Mesendoderm (in vitro differentiated cells): ENCODE measurements at regions not wholly inside any gene's neighbourhood (a gene's known extent, or its start where the extent isn't known, plus 50 kb on each side); places are given as distances from the start of the nearest gene placed in this dataset.

Experiments used
- DNase-seq: peaks from one replicate; pipeline ENCODE4 v3.0.0; 2013
- H2AK5ac ChIP-seq: 2 replicates; pipeline ENCODE4 v1.6.1; 2013; ENCODE audit warnings: low read length, inconsistent platforms
- H2BK120ac ChIP-seq: 2 replicates; pipeline ENCODE4 v1.6.1; 2013; ENCODE audit warnings: low read depth, mild to moderate bottlenecking, low read length, moderate library complexity, mixed read lengths
- H2BK15ac ChIP-seq: replicated peaks from 2 replicates; pipeline ENCODE4 v1.6.1; 2013; ENCODE audit warnings: low read depth, mild to moderate bottlenecking, moderate library complexity
- H2BK5ac ChIP-seq: 2 replicates; pipeline ENCODE4 v1.6.1; 2013; ENCODE audit warnings: low read length, inconsistent platforms
- H3K18ac ChIP-seq: 2 replicates; pipeline ENCODE4 v1.6.1; 2013; ENCODE audit warnings: mild to moderate bottlenecking, low read length, mixed read lengths
- H3K23ac ChIP-seq: one replicate; pipeline ENCODE4 v1.6.1; 2013; ENCODE audit warnings: low read length
- H3K27ac ChIP-seq: 2 replicates; pipeline ENCODE4 v1.5.1; 2013; ENCODE audit warnings: low read depth, mild to moderate bottlenecking, inconsistent platforms, low read length, moderate library complexity
- H3K27me3 ChIP-seq: 2 replicates; pipeline ENCODE4 v1.6.1; 2013; ENCODE audit warnings: low read length, control low read depth, mild to moderate bottlenecking, inconsistent platforms; ENCODE audit not compliant: insufficient read depth, poor library complexity
- H3K36me3 ChIP-seq: 2 replicates; pipeline ENCODE4 v1.6.1; 2013; ENCODE audit warnings: low read length, inconsistent platforms; ENCODE audit not compliant: control insufficient read depth, insufficient read depth
- H3K4ac ChIP-seq: one replicate; pipeline ENCODE4 v1.6.1; 2013; ENCODE audit warnings: low read depth, mild to moderate bottlenecking, low read length, moderate library complexity
- H3K4me1 ChIP-seq: 2 replicates; pipeline ENCODE4 v1.6.1; 2013; ENCODE audit warnings: low read depth, low read length, inconsistent platforms; ENCODE audit not compliant: control insufficient read depth
- H3K4me2 ChIP-seq: 2 replicates; pipeline ENCODE4 v1.6.1; 2013; ENCODE audit warnings: low read length
- H3K4me3 ChIP-seq: 2 replicates; pipeline ENCODE4 v1.5.1; 2013; ENCODE audit warnings: mild to moderate bottlenecking, low read length
- H3K56ac ChIP-seq: one replicate; pipeline ENCODE4 v1.6.1; 2013; ENCODE audit warnings: low read length
- H3K79me1 ChIP-seq: 2 replicates; pipeline ENCODE4 v1.6.1; 2013; ENCODE audit warnings: low read length, inconsistent platforms
- H3K79me2 ChIP-seq: 2 replicates; pipeline ENCODE4 v1.6.1; 2013; ENCODE audit warnings: mild to moderate bottlenecking, low read length; ENCODE audit not compliant: control insufficient read depth, insufficient read depth
- H3K9ac ChIP-seq: 2 replicates; pipeline ENCODE4 v1.6.1; 2013; ENCODE audit warnings: low read length, inconsistent platforms
- H4K5ac ChIP-seq: one replicate; pipeline ENCODE4 v1.6.1; 2013; ENCODE audit warnings: low read length
- H4K8ac ChIP-seq: one replicate; pipeline ENCODE4 v1.6.1; 2013; ENCODE audit warnings: low read depth, mild to moderate bottlenecking, control low read depth, low read length, moderate library complexity
- WGBS: extraction: QIAGEN DNeasy Blood & Tissue Kit; methylation state at CpG from one replicate; pipeline ENCODE4 v1.1.7; 2013; ENCODE audit warnings: low lambda C conversion rate, missing lambda C conversion rate; ENCODE audit not compliant: insufficient coverage; ENCODE audit errors: extremely low coverage; 5-methylcytosine and 5-hydroxymethylcytosine counted together

- Histone ChIP-seq H3K23ac (no peak overlapping the region), H3K27ac (no peak overlapping the region), H3K27me3 (no peaks in the 10 kb centered on the region), H3K36me3 (no peaks in the 10 kb centered on the region), H2BK15ac (no peak overlapping the region), H3K9ac (no peak overlapping the region), H3K56ac (no peak overlapping the region), H2BK120ac (no peak overlapping the region), H3K4me3 (no peak overlapping the region), H2BK5ac (no peak overlapping the region), H3K4ac (no peak overlapping the region), H3K79me2 (no peaks in the 10 kb centered on the region), H3K4me2 (no peak overlapping the region), H4K8ac (no peak overlapping the region), H3K4me1 (no peaks in the 10 kb centered on the region), H3K18ac (no peak overlapping the region), H3K79me1 (no peaks in the 10 kb centered on the region), H2AK5ac (no peak overlapping the region), H4K5ac (no peak overlapping the region)
- WGBS: no CpG with 5 or more reads among the region's 4 CpGs
- DNase-seq: no peak
Measured at GRCh38 chr22:47484960-47485569, 722.6 kb downstream of the TBC1D22A start.

GRCh38 chr22:47476231-47476630 lies 713.8 kb downstream of the TBC1D22A start:
- no peak overlapping the region for H3K4ac ChIP-seq

DNA sequence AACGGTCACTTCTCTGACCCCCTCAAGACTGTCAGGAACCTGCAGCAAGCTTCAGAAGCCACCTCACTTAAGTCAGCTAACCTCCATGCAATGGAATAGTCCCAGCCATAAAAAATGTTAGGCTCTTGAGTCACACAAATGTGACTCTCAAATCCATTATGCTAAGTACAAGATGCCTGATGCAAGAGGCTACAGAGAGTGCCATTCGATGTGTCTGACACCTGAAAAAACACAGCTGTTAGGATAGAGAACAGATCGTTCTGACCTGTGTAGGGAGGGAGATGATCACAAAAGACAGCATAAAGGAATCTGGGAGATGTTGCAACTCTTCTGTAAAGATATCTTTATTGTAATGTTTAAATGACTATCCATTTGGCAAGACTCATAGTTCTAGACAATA lies 712.4 kb downstream of the TBC1D22A start:
- H3K27me3 ChIP-seq: no peaks in the 10 kb centered on the region
- H3K4me3 ChIP-seq: no peak overlapping the region
- H3K56ac ChIP-seq: no peak overlapping the region
- no peak overlapping the region for H4K5ac ChIP-seq
- DNase-seq: no peak
- no CpG with 5 or more reads among the region's 3 CpGs for WGBS
- no peak overlapping the region for H2BK5ac ChIP-seq
- no peak overlapping the region for H3K4ac ChIP-seq
- no peaks in the 10 kb centered on the region for H3K79me2 ChIP-seq
- no peak overlapping the region for H3K9ac ChIP-seq
- H3K4me1 ChIP-seq: no peaks in the 10 kb centered on the region
- no peak overlapping the region for H2BK15ac ChIP-seq
- no peak overlapping the region for H3K23ac ChIP-seq
- no peak overlapping the region for H3K4me2 ChIP-seq
- H2BK120ac ChIP-seq: no peak overlapping the region
- H2AK5ac ChIP-seq: no peak overlapping the region
- H3K79me1 ChIP-seq: no peaks in the 10 kb centered on the region
- no peak overlapping the region for H3K27ac ChIP-seq
- H4K8ac ChIP-seq: no peak overlapping the region
- H3K36me3 ChIP-seq: no peaks in the 10 kb centered on the region
- H3K18ac ChIP-seq: no peak overlapping the region

More at GRCh38 chr22:47476231-47476630, 713.8 kb downstream of the TBC1D22A start:
- Histone ChIP-seq H3K18ac (no peak overlapping the region), H3K4me3 (no peak overlapping the region), H3K27ac (no peak overlapping the region), H3K79me1 (no peaks in the 10 kb centered on the region), H2BK5ac (no peak overlapping the region), H3K79me2 (no peaks in the 10 kb centered on the region), H3K4me1 (no peaks in the 10 kb centered on the region), H3K9ac (no peak overlapping the region), H3K36me3 (no peaks in the 10 kb centered on the region), H4K5ac (no peak overlapping the region), H3K27me3 (no peaks in the 10 kb centered on the region), H3K4me2 (no peak overlapping the region), H3K23ac (no peak overlapping the region), H2AK5ac (no peak overlapping the region), H2BK15ac (no peak overlapping the region), H4K8ac (no peak overlapping the region), H2BK120ac (no peak overlapping the region), H3K56ac (no peak overlapping the region)
- no CpG with 5 or more reads among the region's 3 CpGs for WGBS
- no peak for DNase-seq

- Histone ChIP-seq H2AK5ac (no peak overlapping the region), H4K8ac (no peak overlapping the region)
- WGBS: no CpG with 5 or more reads among the region's 6 CpGs
Measured at GRCh38 chr22:47474464-47474863, 712.0 kb downstream of the TBC1D22A start.

DNA sequence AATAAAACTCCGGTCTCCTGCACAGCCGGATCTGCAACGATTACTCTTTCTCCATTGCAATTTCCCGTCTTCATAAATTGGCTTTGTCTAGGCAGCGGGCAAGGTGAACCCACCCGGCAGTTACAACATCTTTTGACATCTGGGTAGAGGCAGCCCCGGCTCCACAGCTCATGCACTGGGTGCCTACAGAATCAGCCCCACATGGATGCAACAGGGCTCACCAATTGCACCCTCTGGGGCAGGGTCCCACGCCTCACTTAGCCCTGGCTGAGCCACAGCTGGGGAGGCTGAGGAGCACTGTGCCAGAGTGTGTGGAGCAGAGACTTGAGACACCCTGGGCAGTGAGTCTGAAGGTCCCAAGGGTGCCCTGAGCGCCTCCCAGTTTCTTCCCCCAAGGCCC lies 710.2 kb downstream of the TBC1D22A start:
- no peak overlapping the region for H3K4me3 ChIP-seq
- WGBS: no CpG with 5 or more reads among the region's 9 CpGs
- no peak overlapping the region for H2BK120ac ChIP-seq

More at GRCh38 chr22:47474464-47474863, 712.0 kb downstream of the TBC1D22A start:
- H2BK5ac ChIP-seq: no peak overlapping the region
- H3K4ac ChIP-seq: no peak overlapping the region
- DNase-seq: no peak
- no peaks in the 10 kb centered on the region for H3K79me2 ChIP-seq
- no peak overlapping the region for H3K4me2 ChIP-seq
- H3K18ac ChIP-seq: no peak overlapping the region
- H3K79me1 ChIP-seq: no peaks in the 10 kb centered on the region
- H3K56ac ChIP-seq: no peak overlapping the region
- H3K23ac ChIP-seq: no peak overlapping the region
- no peak overlapping the region for H4K5ac ChIP-seq
- no peak overlapping the region for H2BK15ac ChIP-seq
- H2BK120ac ChIP-seq: no peak overlapping the region
- H3K4me1 ChIP-seq: no peaks in the 10 kb centered on the region
- H3K27me3 ChIP-seq: no peaks in the 10 kb centered on the region
- no peak overlapping the region for H3K9ac ChIP-seq
- H3K4me3 ChIP-seq: no peak overlapping the region
- H3K36me3 ChIP-seq: no peaks in the 10 kb centered on the region
- no peak overlapping the region for H3K27ac ChIP-seq

GRCh38 chr22:47471406-47471805 lies 709.0 kb downstream of the TBC1D22A start:
- H3K79me2 ChIP-seq: no peaks in the 10 kb centered on the region
- no peak overlapping the region for H3K4me3 ChIP-seq
- no peaks in the 10 kb centered on the region for H3K36me3 ChIP-seq
- no peak overlapping the region for H2BK5ac ChIP-seq
- DNase-seq: no peak
- H3K79me1 ChIP-seq: no peaks in the 10 kb centered on the region
- H3K9ac ChIP-seq: no peak overlapping the region
- H2BK15ac ChIP-seq: no peak overlapping the region
- no peaks in the 10 kb centered on the region for H3K27me3 ChIP-seq
- H3K4me2 ChIP-seq: no peak overlapping the region
- H3K4ac ChIP-seq: no peak overlapping the region
- H3K56ac ChIP-seq: no peak overlapping the region
- no peak overlapping the region for H2BK120ac ChIP-seq
- no peak overlapping the region for H4K8ac ChIP-seq
- H2AK5ac ChIP-seq: no peak overlapping the region
- H3K27ac ChIP-seq: no peak overlapping the region
- H3K18ac ChIP-seq: no peak overlapping the region
- H4K5ac ChIP-seq: no peak overlapping the region
- H3K23ac ChIP-seq: no peak overlapping the region
- no CpG with 5 or more reads among the region's 3 CpGs for WGBS
- H3K4me1 ChIP-seq: no peaks in the 10 kb centered on the region

More for the DNA sequence above, 710.2 kb downstream of the TBC1D22A start:
- Histone ChIP-seq H3K27me3 (no peaks in the 10 kb centered on the region), H4K8ac (no peak overlapping the region), H3K4me2 (no peak overlapping the region), H4K5ac (no peak overlapping the region), H3K79me1 (no peaks in the 10 kb centered on the region), H3K23ac (no peak overlapping the region), H3K27ac (no peak overlapping the region), H3K56ac (no peak overlapping the region), H3K18ac (no peak overlapping the region), H3K4me1 (no peaks in the 10 kb centered on the region), H3K36me3 (no peaks in the 10 kb centered on the region), H2AK5ac (no peak overlapping the region), H3K4ac (no peak overlapping the region), H3K9ac (no peak overlapping the region), H3K79me2 (no peaks in the 10 kb centered on the region), H2BK15ac (no peak overlapping the region), H2BK5ac (no peak overlapping the region)
- no peak for DNase-seq
